ENCODE measurements at regions not wholly inside any gene's neighbourhood (a gene's known extent, or its start where the extent isn't known, plus 50 kb on each side); places are given as distances from the start of the nearest gene placed in this dataset.
"Not testable (repeated sequence)": the region's sequence is repeated elsewhere in the genome, so short reads cannot be mapped to it uniquely, and the experiment has no call there.

GRCh38 chr20:30412972-30413371, 844.5 kb upstream of the DEFB115 start:
- H3K27ac ChIP-seq (ENCODE audit: insufficient read depth, low read length): no peak overlapping the region
- H3K27me3 ChIP-seq (ENCODE audit: control insufficient read depth, insufficient read depth, low read length): no peaks in the 10 kb centered on the region
- DNase-seq (ENCODE audit: low read depth in 2 of 2): no peak
- H3K9ac ChIP-seq (ENCODE audit: insufficient read depth, low read length): no peak overlapping the region
- H3K79me2 ChIP-seq (ENCODE audit: control insufficient read depth, insufficient read depth, low read length): no peaks in the 10 kb centered on the region
- H3K4me2 ChIP-seq (ENCODE audit: extremely low read depth, insufficient read depth, low read length): no peak overlapping the region
- TF ChIP-seq EZH2 (IDR thresholded peaks at IDR 0.05; ENCODE audit: low read length, missing control alignments) (no peak), CTCF (conservative IDR thresholded peaks at IDR 0.05 in 1 of 2, IDR thresholded peaks at IDR 0.05 in 1 of 2; ENCODE audit: low read depth in 1 of 2, low read length in 2 of 2) (no peak)
- H3K36me3 ChIP-seq (ENCODE audit: control insufficient read depth, insufficient read depth, low read length): no peaks in the 10 kb centered on the region
- no peaks in the 10 kb centered on the region for H4K20me1 ChIP-seq (ENCODE audit: control insufficient read depth, extremely low read depth, insufficient read depth, low read length)
- no peak overlapping the region for H2AFZ ChIP-seq (ENCODE audit: low read length)
- no peak overlapping the region for H3K4me3 ChIP-seq (replicated peaks in 1 of 4; ENCODE audit: control extremely low read depth in 1 of 4, insufficient read depth in 1 of 4, low read depth in 3 of 4, low read length in 4 of 4)
- H3K4me1 ChIP-seq (ENCODE audit: control insufficient read depth, extremely low read depth, insufficient read depth, low read length): no peaks in the 10 kb centered on the region
- H3K9me3 ChIP-seq (ENCODE audit: control insufficient read depth, insufficient read depth, low read depth, low read length): no peaks in the 10 kb centered on the region

DNA sequence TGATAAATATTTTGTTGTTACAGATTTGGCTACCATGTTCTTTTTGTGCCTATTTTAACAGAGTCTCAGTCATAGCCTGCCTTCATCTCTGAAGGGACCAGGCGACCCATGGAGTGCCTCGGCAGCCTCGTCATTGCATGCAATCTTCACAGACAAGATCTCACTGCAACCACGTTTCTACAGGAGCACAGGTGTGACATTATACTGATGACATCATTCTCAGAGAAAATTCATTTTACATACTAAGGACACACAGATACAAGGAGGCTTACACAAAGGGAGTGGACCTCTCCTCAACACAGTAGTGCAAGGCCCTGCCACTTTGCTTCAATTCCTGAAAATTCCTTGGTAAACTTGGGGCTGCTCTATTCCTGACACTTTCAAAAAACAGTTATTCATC, 840.1 kb upstream of the DEFB115 start:
- not testable (repeated sequence) for H3K4me1 ChIP-seq (ENCODE audit: control insufficient read depth, extremely low read depth, insufficient read depth, low read length); H3K9me3 ChIP-seq (ENCODE audit: control insufficient read depth, insufficient read depth, low read depth, low read length); H3K27me3 ChIP-seq (ENCODE audit: control insufficient read depth, insufficient read depth, low read length); H3K36me3 ChIP-seq (ENCODE audit: control insufficient read depth, insufficient read depth, low read length); H3K27ac ChIP-seq (ENCODE audit: insufficient read depth, low read length); H3K4me2 ChIP-seq (ENCODE audit: extremely low read depth, insufficient read depth, low read length); H2AFZ ChIP-seq (ENCODE audit: low read length); H4K20me1 ChIP-seq (ENCODE audit: control insufficient read depth, extremely low read depth, insufficient read depth, low read length); H3K4me3 ChIP-seq (replicated peaks in 1 of 4; ENCODE audit: control extremely low read depth in 1 of 4, insufficient read depth in 1 of 4, low read depth in 3 of 4, low read length in 4 of 4); DNase-seq (ENCODE audit: low read depth in 2 of 2); H3K9ac ChIP-seq (ENCODE audit: insufficient read depth, low read length); H3K79me2 ChIP-seq (ENCODE audit: control insufficient read depth, insufficient read depth, low read length)

- H2AFZ ChIP-seq (ENCODE audit: low read length); H3K4me3 ChIP-seq (replicated peaks in 1 of 4; ENCODE audit: control extremely low read depth in 1 of 4, insufficient read depth in 1 of 4, low read depth in 3 of 4, low read length in 4 of 4); DNase-seq (ENCODE audit: low read depth in 2 of 2): not testable (repeated sequence)
These were observed 839.1 kb upstream of the DEFB115 start for GRCh38 chr20:30418378-30418777.

GRCh38 chr20:30419466-30419865, 838.0 kb upstream of the DEFB115 start:
- Histone ChIP-seq H2AFZ (ENCODE audit: low read length) (no peak overlapping the region), H3K4me2 (ENCODE audit: extremely low read depth, insufficient read depth, low read length) (no peak overlapping the region), H3K9me3 (ENCODE audit: control insufficient read depth, insufficient read depth, low read depth, low read length) (no peaks in the 10 kb centered on the region), H3K9ac (ENCODE audit: insufficient read depth, low read length) (no peak overlapping the region), H3K4me3 (replicated peaks in 1 of 4; ENCODE audit: control extremely low read depth in 1 of 4, insufficient read depth in 1 of 4, low read depth in 3 of 4, low read length in 4 of 4) (no peak overlapping the region), H3K27ac (ENCODE audit: insufficient read depth, low read length) (no peak overlapping the region), H3K36me3 (ENCODE audit: control insufficient read depth, insufficient read depth, low read length) (no peaks in the 10 kb centered on the region), H3K4me1 (ENCODE audit: control insufficient read depth, extremely low read depth, insufficient read depth, low read length) (no peaks in the 10 kb centered on the region), H4K20me1 (ENCODE audit: control insufficient read depth, extremely low read depth, insufficient read depth, low read length) (no peaks in the 10 kb centered on the region), H3K79me2 (ENCODE audit: control insufficient read depth, insufficient read depth, low read length) (no peaks in the 10 kb centered on the region), H3K27me3 (ENCODE audit: control insufficient read depth, insufficient read depth, low read length) (no peaks in the 10 kb centered on the region)
- DNase-seq (ENCODE audit: low read depth in 2 of 2): no peak
- TF ChIP-seq EZH2 (IDR thresholded peaks at IDR 0.05; ENCODE audit: low read length, missing control alignments) (no peak), CTCF (conservative IDR thresholded peaks at IDR 0.05 in 1 of 2, IDR thresholded peaks at IDR 0.05 in 1 of 2; ENCODE audit: low read depth in 1 of 2, low read length in 2 of 2) (no peak)

More at GRCh38 chr20:30418378-30418777, 839.1 kb upstream of the DEFB115 start:
- not testable (repeated sequence) for H3K27ac ChIP-seq (ENCODE audit: insufficient read depth, low read length); H3K4me2 ChIP-seq (ENCODE audit: extremely low read depth, insufficient read depth, low read length); H3K79me2 ChIP-seq (ENCODE audit: control insufficient read depth, insufficient read depth, low read length); H3K27me3 ChIP-seq (ENCODE audit: control insufficient read depth, insufficient read depth, low read length); H3K9ac ChIP-seq (ENCODE audit: insufficient read depth, low read length); H3K36me3 ChIP-seq (ENCODE audit: control insufficient read depth, insufficient read depth, low read length); H4K20me1 ChIP-seq (ENCODE audit: control insufficient read depth, extremely low read depth, insufficient read depth, low read length); H3K4me1 ChIP-seq (ENCODE audit: control insufficient read depth, extremely low read depth, insufficient read depth, low read length); H3K9me3 ChIP-seq (ENCODE audit: control insufficient read depth, insufficient read depth, low read depth, low read length)

- H3K9ac ChIP-seq (ENCODE audit: insufficient read depth, low read length); H3K36me3 ChIP-seq (ENCODE audit: control insufficient read depth, insufficient read depth, low read length); H3K9me3 ChIP-seq (ENCODE audit: control insufficient read depth, insufficient read depth, low read depth, low read length); H3K79me2 ChIP-seq (ENCODE audit: control insufficient read depth, insufficient read depth, low read length); DNase-seq (ENCODE audit: low read depth in 2 of 2); H3K4me2 ChIP-seq (ENCODE audit: extremely low read depth, insufficient read depth, low read length); H3K27ac ChIP-seq (ENCODE audit: insufficient read depth, low read length); H3K4me3 ChIP-seq (replicated peaks in 1 of 4; ENCODE audit: control extremely low read depth in 1 of 4, insufficient read depth in 1 of 4, low read depth in 3 of 4, low read length in 4 of 4); H3K27me3 ChIP-seq (ENCODE audit: control insufficient read depth, insufficient read depth, low read length); H2AFZ ChIP-seq (ENCODE audit: low read length); H4K20me1 ChIP-seq (ENCODE audit: control insufficient read depth, extremely low read depth, insufficient read depth, low read length); H3K4me1 ChIP-seq (ENCODE audit: control insufficient read depth, extremely low read depth, insufficient read depth, low read length): not testable (repeated sequence)
These were observed 837.5 kb upstream of the DEFB115 start for GRCh38 chr20:30419871-30420420.

All from fibroblast of lung (primary cell).